ENCODE measurements at regions not wholly inside any gene's neighbourhood (a gene's known extent, or its start where the extent isn't known, plus 50 kb on each side); places are given as distances from the start of the nearest gene placed in this dataset.

DNA sequence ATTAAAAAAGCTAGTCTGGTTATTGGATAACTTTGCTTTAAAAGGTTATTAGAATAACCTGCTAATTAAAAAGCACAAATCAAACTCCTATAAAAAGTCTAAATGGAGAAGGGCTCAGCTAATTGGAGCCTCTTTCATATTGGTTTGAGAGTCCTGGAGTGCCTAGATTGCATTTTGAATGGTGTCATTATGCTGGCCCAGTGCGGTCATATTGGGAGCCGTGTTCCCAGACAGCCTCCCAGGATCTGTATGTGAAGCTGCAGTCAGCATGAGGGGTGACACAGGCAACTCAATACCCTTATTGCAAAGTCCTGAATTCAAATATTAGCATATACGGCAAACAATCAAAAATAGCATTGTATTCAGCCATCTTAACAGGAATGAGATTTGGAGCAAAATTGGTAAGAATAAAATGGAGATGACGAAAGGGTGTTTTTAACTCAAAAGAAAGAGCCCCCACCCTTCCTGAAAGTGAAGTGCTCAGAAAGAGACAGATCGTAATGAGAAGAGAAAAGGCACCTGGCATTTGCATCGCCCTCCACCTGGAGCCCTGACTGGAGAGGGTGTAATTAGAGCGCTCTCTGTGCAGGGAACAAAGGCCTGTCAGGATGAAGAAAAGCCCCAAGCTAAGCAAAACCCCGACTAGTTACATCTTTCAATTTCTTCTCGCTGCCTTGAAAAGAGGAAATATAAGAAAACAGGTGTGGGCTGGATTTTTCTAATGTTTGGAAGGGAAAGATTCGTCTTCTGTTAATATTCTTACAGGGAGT lies 621.0 kb upstream of the ADAMTS16 start:
- DNase-seq (ENCODE audit: low read depth) = no peak

DNA sequence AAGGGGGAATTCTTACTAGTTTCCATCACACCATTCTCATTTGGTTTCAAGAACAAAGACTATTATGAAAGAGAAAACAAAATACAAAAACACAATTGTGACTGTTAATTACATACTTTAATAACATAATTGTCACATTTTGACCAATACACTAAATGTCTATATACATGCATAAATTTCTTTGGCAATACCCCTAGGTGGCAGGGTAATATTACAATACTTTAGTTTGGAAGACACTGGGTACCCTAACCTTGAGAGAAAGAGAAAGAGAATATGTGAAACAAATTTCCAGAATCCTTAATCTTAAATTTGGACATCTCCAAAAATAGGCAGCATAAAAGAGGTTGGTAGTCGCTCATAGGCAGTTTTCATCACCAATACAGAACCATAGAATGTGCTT lies 619.6 kb upstream of the ADAMTS16 start:
- no peak for DNase-seq (ENCODE audit: low read depth)

DNA sequence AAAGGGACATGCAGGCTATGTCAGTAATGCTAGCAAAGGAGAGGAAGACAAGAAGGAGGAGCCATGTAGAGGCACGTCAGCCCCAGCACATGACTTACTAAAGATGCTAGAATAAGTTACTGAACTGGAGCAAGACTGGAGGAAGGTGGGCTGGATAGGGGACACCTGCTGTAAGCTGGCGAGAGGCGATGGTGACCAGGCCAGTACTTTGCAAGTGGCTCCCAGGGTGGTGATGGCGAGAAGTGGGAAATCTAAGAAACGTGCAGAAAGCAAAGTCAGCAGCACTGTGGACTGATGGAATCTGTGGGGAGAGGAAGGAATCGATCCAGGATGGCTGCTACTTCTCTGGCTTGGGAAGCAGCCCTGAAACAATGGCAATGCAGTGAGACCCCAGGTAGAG lies 617.1 kb upstream of the ADAMTS16 start:
- DNase-seq (ENCODE audit: low read depth) = no peak

DNA sequence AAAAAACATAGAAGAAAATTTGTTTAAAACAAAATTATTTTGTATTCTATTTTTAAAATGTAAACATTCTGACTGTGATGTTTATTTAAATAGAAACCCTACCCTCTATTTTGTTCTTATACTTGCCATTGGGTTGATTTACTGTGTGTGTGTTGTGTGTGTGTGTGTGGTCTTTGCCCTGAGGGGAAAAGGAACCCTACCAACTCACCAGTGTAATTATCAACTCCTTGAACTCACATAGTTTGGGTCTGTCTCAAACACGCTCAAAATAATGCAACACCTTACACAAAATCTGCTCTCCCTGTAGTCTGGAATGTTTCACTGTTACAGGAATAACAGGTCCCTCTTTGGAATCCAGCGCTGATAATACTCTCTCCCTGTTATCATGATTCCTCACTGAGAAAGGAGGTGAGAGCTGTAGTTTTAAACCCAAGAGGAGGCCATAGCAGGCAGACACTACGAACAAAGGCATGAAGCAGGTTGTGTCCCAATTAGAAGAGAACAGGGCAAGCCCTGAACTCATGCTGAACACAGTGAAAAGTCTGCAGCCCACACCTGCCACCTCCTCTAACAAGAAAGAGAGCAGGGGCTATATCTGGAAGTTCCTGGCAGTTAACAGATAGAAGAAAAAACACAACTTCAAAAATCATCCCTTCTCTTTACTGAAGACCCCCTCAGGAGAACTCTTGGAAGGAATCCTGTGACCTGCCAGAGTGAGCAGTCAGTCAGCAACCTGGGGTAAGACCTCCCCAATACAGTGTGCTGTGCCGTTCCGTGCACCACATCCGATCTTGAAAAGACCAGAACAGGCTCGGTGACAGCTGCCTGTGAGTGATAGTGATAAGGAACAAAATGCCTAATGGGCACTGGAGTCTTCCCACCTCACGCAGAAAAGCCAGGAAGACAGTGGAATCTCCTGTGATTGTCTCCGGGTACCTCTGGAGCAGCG lies 608.1 kb upstream of the ADAMTS16 start:
- no peak for DNase-seq (ENCODE audit: low read depth)

DNA sequence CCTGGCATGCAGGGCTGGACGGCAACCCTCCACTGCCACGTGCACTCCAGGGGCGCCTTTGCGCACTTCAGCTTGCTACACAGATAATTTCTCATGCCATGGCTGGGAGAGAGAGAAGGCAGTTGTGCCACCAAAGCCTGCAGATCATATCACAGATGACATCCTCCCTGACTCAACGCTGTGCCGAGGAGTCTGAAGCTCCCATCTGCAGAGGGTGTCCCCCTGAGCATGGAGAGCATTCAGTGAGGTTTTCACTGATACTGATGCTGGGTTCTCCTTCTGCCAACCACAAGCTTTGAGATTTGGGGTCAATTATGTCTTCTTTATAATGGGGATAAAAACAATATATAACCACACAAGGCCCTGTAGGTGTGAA lies 607.4 kb upstream of the ADAMTS16 start:
- no peak for DNase-seq (ENCODE audit: low read depth)

DNA sequence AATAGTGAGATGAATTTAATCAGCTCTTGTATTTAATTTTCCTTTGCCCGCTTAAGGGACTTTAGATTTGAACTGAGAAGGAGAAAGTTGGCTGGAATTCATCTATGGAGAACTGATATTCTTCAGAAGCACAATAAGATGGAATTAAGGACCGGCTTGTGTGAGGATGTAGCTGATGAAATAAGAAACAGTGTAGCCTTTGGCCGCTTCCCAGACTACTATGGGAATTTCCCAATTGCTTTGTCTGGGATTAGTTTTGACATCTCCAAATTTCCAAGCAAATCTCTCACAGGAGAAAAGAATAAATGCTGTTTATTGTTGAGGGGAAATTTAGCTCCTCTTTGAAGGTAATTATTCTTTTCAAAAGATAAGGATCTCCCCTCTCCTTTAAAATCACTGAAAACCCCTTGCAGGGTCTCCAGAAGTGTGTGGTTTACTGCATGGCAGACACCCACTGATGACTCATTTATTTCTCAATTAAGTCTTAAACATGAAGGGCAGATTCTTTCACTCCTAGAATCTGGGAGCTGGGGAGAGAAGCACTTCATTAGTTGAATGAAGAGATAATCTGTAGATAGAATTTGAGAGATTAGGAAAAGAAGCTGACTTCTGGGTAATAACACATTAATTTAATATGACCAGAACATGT lies 606.5 kb upstream of the ADAMTS16 start:
- DNase-seq (ENCODE audit: low read depth) = no peak

DNA sequence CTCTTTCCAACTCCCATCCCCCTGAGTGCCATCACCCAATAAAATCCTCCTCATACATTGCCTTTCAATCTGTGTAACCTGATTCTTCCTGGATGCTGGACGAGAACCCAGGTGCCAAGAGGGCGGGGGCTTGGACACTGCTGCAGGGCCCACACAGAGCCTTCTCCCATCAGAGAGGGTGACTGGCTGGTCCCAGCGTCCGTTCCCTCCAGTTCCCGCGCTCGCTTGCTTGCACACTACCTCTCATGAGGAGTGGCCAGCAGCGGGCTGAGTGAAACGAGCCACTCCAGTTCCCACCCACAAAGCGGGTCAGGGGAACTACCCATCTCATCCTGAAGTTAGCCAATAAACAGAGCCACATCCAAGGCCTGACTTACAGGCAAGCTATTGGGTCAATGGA lies 602.6 kb upstream of the ADAMTS16 start:
- no peak for DNase-seq (ENCODE audit: low read depth)

DNA sequence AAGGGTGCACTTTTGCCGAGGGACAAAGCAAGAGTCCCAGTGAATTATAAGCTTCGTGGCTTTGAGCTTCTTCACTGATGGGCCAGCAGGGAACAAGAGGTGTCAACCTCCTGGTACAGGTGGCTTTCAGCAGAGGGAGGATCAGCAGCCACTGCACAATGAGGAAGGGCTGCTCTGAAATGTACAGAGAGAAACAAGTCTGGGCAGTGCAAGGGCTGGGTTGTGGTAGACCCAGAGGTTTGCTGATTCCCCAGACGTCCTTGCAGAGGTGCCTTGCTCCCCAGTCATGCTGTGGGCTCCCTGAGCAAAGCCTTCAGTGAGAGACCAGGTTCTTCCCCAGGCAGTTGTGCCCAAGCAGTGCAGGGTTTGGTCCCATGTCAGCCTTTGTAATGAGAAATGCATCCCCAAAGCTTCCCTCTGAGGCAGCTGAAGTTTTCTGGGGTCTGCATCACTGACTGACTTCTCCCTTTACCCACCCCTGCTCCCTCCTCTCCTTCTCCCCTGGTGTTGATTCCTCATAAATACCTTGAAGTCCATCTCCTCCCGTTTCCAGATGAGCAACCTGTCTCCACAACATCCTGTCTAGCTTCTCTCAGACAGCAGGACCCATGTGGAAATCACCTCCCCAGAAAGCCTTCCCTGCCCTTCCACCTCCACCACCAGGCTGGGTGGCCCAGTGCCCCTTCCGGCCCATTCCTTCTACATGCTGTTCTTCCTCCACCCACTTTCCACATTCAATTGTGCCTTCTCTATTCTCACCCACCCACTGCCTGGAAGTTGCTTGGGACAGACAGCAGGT lies 599.6 kb upstream of the ADAMTS16 start:
- DNase-seq (ENCODE audit: low read depth) = no peak

DNA sequence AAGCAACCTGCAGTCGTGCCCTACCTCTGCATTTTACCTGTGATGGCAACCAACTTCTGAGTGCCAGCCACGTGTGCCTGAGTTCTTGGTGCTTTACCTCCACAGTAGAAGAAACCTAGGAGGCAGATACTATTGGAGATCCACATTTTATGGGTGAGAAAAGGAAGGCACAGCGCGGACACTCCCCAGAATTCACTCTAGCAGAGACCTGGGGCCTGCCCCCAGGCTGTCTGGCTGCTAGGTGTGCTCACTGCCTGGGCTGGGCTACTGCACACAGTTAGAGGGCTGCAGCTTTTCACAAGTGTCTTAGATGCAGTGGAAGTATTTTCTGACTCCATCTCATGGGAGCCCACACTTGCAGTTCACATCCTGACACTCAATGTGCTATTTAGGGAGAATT lies 598.8 kb upstream of the ADAMTS16 start:
- DNase-seq (ENCODE audit: low read depth) = no peak

DNA sequence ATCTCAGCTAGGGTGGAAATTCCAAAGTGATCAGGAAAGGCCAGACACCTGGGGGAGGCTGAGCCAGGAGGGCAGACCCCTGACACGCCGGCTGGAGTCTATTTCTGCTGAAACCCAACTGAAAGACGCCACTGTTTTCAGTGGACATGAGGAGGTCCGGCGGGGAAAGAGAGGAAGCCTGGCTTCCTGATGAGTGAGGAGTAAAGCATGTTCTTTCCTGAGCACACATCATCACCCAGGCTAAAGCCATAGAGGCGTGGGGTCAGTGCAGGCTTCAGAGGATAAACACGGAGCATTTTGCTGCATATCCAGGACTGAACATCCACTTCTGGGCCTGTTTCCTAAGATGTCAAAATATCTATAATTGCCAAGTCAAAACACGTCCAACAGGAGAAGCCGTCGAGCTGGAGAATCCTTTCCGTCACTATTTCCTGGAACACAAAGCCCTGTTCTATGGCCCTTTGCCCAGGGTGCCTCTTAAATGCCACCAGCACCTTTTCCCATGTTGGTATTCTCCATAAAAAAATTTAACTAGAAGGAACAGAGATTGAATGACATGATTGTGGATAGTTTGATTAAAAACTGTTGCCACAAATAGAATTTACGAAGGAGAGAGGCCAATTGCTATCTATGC lies 597.9 kb upstream of the ADAMTS16 start:
- DNase-seq (ENCODE audit: low read depth) = no peak

DNA sequence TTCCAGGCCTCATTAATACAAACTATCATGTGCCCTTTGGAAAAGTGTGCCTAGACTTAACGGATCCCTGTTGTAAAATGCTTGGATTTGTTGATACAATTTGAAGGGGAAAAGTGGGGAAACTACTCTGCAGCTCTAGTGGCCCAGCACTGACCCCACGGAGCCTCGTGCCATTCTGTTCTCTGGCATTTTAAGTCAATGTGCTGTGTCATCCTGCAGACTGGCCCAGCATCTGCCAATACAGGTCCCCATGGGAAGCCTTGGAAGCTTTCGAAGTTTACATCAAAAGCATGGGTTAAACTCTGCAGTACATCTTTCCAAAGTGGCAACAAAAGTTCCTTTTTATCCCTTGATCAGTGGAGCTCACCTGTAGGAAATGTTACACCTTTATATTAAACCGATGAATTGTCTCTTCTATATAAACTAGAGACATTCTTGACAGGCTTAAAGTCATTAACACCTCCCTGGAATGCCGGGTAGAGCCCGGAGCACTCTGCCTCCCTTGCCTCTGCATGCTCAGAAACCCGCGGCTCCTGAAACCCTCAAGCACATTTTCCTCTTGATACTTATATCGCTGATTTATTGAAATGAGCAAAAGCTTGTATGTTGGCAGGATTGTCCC lies 596.0 kb upstream of the ADAMTS16 start:
- no peak for DNase-seq (ENCODE audit: low read depth)

DNA sequence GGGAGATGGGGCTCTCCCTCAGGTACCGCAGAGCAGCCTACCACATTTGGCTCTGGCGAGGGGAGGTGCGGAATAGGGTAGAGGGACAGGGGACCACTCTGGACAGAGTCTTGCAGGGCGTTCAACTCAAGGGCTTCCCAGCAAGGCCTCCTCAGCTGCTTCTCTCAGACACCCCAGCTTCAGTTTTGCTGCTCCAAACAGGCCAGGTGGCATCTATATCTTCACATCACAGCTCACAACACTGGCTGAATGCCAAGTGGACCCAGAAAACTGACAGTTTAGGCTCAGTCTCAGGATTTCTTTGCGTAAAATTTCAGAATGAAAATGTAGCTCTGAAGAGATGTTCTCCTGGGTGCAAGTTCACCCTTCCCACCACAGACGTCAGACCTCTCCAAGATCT lies 592.6 kb upstream of the ADAMTS16 start:
- no peak for DNase-seq (ENCODE audit: low read depth)

DNA sequence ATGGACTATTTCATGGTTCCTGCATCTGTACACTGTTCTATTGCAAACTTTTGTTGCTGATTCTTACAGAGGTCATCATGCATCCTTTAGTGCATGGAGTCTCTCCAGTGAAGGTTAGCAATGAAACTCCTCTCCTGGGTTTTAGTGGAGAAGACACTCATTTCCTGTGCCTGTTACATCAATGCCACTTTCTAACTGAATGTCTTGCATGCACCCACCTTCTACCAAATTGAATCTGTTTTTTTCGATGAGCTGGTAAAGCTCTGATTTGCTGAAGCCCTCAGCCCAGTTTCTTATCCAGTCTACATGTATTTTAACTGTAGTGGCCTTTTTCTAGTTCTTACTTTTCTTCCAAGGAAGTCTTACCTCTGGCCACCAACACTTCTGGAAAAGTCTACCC lies 591.8 kb upstream of the ADAMTS16 start:
- no peak for DNase-seq (ENCODE audit: low read depth)

DNA sequence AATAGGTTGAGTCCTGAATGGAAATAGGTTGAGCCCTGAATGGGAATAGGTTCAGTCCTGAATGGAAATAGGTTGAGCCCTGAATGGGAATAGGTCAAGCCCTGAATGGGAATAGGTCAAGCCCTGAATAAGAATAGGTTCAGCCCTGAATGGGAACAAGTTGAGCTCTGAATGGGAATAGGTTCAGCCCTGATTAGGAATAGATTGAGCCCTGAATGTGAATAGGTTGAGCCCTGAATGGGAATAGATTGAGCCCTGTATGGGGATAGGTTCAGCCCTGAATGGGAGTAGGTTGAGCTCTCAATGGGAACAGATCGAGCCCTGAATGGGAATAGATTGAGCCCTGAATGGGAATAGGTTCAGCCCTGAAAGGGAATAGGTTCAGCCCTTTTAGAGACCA lies 590.8 kb upstream of the ADAMTS16 start:
- no peak for DNase-seq (ENCODE audit: low read depth)

DNA sequence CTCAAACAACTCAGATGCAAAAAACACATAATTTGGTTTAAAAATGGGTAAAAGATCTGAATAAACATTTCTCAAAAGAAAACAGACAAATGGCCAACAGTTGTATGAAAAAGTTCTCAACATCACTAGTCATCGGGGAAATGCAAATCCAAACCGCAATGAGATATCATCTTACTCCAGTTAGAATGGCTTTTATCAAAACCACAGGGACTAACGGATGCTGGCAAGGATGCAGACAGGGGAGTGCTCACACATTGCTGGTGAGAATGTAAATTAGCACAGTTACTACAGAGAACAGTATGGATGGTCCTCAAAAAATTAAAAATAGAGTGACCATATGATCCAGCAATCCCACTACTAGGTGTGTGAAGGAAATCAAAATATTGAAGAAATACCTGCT lies 589.1 kb upstream of the ADAMTS16 start:
- no peak for DNase-seq (ENCODE audit: low read depth)

DNA sequence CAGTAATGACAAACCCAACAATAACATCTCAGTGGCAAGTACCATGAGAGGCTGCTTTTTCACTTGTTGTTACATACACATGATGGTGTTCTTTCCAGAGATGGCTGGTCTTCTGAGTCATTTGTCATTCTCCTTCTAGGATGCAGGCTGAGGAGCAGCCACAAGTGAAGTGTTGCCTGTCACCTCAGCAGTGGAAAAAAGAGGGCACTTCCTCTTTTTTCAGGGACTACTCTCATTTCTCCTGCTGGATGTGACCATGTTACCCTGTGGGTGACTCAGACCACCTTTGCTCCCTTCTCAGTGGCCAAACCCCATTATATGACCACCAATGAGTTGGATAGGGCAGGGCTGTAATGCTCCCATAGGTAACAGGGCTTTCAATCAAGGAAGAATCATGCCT lies 587.0 kb upstream of the ADAMTS16 start:
- no peak for DNase-seq (ENCODE audit: low read depth)

DNA sequence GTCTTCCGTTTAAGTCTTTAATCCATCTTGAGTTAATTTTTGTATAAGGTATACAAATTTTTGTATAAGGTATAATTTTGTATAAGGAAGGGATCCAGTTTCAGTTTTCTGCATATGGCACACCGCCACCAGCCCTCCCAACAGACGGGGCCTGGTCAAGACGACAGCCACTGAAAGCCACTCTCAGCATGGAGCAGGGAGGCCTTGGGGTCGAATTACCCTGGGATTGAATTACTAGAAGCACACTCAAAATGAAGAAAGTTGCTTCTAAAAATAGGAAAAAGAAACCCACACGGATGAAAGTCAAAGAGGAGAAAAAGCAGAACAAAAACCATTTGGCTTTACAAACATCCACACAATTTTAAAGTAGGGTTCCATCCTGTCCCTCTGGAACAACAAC lies 586.2 kb upstream of the ADAMTS16 start:
- DNase-seq (ENCODE audit: low read depth) = no peak

DNA sequence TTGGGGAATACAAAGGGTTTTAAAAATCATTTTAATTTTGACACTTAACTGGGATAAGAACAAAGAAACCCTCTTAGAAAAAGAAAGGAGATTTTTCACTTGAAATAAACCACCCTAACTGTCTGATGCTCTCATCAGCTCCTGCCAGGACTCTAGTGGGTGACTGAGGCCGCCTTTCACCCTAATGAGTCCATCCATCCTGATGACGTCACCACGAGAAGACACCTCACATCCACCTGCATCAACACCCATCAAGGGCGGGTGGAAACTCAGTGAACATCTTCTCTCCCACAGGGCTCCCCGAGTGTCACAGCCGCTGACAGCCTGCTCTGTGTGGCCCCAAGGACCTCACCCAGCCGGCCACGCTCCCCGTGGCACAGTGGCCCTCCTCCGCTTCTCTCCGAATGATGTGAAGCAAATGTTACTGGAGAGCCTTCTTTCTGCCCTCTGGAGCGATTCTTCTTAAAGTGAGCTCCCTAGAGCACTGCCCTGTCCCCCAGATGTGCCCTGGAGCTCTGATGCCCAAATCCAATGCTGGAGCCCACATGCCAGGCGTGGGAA lies 584.3 kb upstream of the ADAMTS16 start:
- no peak for DNase-seq (ENCODE audit: low read depth)

DNA sequence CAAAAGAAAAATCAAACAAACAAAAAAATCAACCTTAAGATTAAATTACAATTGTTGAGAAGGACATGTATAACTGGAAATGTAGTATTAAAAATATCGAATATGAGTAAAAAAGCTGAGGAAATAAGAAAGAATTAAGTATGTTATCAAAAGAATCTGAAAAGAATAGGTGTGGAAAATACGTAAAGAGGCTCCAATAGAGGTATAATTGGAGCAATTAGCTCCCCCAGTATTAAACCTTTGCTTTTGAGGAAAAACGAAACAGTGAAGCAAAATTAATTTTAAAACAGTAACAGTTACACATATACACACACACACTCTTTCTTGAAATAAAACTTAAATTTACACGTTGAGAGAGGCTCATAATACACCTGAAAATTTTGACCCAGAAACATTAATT lies 578.7 kb upstream of the ADAMTS16 start:
- DNase-seq (ENCODE audit: low read depth) = no peak

DNA sequence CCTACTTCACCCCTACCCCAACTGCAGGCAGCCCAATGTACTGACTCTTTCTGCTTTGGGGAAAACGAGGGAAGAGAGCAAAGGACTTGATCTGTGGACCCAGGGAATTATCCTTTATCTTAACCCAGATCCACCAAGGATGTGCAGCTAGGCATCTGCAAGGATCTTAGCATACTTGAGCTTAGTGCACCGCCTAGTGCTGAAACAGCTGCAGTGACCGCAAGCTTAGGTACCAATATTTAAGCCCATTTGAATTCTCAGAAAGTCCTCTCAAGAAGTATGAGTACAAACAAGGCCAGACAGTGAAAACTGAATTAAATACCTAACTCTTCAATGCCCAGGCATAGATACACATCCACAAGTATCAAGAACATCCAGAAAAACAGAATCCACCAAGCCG lies 576.7 kb upstream of the ADAMTS16 start:
- DNase-seq (ENCODE audit: low read depth) = no peak
